GM20000 (cell line): ENCODE measurements at regions not wholly inside any gene's neighbourhood (a gene's known extent, or its start where the extent isn't known, plus 50 kb on each side); places are given as distances from the start of the nearest gene placed in this dataset.

Experiments
- DNase-seq: peaks from one replicate; pipeline ENCODE4 v3.0.0; 2012; ENCODE audit warnings: low spot score
- TF ChIP-seq, protein P1 (sequence below): IDR thresholded peaks from 2 replicates; pipeline ENCODE4 v1.5.1; 2012; ENCODE audit warnings: mild to moderate bottlenecking, control low read depth; ENCODE audit errors: extremely low read depth, missing control alignments

DNA sequence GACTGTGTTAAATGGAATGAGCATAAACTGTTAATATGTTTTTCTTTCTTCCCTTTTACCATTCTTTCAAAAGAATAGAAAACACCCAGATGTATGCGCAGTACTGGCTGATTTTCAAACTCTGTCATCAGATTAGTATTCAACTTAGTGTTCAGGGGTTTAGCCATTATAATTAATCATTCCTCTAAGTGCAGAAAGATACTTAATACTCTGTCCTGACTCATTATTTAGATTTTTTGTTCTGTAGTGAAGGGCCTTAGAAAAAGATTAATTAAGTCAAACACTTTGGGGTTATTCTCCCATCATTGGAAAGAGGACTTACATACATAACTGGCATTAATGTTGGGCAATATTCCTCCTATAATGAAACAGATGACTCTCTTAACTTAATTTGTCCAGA, 1316.7 kb upstream of the SLC10A2 start:
- TF ChIP-seq, protein P1, sequence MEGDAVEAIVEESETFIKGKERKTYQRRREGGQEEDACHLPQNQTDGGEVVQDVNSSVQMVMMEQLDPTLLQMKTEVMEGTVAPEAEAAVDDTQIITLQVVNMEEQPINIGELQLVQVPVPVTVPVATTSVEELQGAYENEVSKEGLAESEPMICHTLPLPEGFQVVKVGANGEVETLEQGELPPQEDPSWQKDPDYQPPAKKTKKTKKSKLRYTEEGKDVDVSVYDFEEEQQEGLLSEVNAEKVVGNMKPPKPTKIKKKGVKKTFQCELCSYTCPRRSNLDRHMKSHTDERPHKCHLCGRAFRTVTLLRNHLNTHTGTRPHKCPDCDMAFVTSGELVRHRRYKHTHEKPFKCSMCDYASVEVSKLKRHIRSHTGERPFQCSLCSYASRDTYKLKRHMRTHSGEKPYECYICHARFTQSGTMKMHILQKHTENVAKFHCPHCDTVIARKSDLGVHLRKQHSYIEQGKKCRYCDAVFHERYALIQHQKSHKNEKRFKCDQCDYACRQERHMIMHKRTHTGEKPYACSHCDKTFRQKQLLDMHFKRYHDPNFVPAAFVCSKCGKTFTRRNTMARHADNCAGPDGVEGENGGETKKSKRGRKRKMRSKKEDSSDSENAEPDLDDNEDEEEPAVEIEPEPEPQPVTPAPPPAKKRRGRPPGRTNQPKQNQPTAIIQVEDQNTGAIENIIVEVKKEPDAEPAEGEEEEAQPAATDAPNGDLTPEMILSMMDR: no peak
- DNase-seq: no peak

DNA sequence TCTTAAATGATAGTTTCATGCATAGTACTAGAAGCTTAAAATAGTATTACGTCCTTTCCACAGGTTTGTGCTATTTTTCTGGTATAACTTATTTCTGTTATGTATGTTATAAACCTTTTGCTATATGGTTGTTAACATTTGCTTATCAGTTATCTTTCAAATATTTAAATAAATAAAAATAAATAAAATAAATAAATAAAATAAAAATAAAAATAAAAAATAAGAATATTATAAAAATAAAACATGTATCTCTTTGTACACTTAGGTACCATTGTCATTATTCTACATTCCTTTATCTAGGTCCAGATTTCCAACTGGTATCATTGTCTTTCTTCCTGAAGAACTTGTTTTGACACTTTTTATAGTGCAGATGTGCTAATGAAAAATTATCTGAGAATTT, 1310.4 kb upstream of the SLC10A2 start:
- no peak for DNase-seq
- TF ChIP-seq, protein P1: no peak

DNA sequence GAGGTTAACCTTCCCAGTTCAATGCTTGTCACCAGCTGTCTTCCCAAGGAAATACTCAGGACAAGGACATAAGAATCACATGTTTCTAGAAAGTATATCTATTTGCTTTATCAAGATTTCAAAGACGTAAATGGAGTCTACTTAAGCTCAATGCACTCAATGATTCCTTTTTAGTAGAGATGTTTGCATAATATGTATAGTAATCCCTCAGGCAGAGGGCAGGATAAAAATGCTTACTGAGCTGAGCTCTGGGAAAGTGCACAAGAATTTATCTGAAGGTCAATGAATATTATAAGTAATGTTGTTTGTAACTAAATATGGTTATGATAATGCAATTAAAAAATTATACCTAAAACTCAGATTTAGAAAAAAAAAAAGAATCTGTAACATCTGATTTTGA, 1309.4 kb upstream of the SLC10A2 start:
- TF ChIP-seq, protein P1: no peak
- DNase-seq: no peak

DNA sequence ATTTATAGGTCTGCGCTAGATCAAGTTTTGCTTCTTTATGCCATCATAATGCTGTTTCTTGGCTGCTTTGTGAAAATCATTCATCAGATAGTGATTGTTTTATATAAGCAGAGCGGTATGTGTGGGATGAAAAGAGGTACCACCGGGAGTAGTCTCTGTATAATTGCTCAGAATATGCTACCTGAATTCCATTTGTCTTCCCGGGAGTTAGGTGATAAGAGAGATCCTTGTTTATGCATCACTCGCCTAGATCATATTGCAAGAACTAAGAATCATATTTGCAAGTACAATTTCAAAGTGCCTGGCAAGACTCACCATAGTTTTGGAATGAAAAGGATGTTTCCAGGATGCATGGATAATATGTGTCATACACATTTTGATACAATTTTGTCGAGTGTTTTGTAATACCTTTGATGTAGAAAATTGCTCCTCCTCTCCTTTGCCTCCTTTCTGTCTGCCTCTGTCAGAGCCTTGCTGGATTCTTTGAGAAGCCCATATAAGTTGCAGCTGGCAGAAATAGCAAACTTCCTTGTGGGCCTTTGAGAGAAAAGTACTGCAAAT, 1306.0 kb upstream of the SLC10A2 start:
- TF ChIP-seq, protein P1: no peak
- DNase-seq: no peak

DNA sequence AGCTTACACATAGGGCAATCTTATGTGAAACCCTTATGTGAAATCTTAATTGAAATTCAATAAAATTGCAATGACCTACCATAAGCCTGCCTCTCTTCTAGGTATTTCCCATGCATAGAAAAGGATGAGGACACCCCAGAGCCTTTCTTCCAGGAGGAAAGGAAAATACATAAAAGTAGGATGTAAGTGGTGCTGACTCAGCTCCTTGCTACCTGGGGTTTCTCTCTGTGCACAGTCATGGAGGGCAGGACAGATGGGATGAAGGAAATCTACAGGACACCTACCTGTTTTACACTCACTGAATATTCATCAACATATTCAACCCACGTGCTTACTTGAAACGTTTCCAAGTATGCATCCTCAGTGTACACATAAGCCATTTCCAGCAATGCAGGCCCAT, 1299.2 kb upstream of the SLC10A2 start:
- TF ChIP-seq, protein P1: no peak
- DNase-seq: no peak

DNA sequence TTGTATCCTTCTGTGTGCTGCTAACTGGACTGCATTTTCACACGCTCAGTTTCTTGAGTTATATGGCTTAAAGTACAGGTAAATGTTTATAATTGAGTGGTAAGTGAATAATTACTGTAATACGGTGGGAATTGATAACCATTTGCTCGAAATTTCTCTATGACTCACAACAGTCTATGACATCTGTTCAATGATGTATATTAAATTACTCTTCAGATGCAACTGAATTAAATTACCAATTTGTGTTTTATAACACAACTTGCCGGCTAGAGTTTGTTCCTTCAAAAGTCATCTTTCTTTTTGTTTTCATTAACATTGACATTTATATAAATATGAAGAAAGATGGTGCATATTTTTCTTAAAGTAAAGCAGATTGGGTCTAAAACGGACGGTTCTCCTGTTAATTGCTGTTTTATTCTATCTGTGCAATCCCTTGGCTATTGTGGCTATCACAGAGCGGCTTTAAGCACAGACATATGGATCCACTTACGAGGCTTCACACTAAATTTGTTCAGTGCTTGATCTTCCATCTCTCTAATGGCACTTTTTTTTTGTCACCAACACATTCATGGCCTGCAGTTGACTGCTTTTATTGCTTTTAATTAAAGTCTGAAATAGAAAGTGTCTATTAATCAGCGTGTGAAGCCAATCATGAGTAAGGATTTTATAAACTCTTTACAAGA, 1291.6 kb upstream of the SLC10A2 start:
- TF ChIP-seq, protein P1: no peak
- DNase-seq: no peak

DNA sequence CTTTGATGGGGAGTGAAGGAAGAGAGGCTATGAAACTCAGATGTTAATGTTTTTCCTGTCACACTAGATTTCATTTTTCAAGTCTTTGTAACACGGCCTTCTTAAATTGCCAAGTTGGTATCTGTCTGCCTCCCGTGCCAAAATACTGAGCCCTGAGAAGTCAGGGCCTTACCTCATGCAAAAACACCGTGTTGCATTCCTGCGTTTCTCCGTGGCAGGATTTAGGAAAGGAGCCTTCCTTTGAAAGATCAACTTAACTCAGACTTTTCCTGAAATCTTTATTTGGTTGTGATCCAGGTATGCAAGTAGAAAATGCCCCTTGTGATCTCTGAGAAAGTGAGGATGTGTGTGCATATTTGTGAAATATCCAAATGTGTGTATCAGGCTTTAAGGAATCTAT, 1291.0 kb upstream of the SLC10A2 start:
- TF ChIP-seq, protein P1: no peak
- DNase-seq: no peak
